ENCODE measurements at regions not wholly inside any gene's neighbourhood (a gene's known extent, or its start where the extent isn't known, plus 50 kb on each side); places are given as distances from the start of the nearest gene placed in this dataset.
"Not testable (repeated sequence)": the region's sequence is repeated elsewhere in the genome, so short reads cannot be mapped to it uniquely, and the experiment has no call there.

DNA sequence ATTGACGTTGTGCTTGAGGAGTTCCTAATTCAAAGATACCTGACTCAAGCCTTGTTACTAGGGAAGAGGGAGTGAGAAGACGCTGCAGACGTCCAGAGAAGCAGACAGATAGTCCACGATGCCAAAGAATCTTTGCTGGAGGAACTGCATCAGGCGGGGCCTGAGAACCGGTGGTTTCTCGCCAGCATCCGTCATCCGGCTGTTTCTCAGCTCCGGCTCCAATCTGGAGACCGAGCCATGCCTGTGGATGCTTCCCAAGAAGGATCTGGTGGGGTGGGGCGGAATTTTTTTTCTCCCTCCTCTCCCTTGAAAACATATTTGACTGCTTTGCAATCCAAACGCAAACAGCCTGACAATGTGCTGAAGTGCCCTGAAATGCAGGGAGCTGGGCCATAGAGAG, 125.8 kb upstream of the SRSF6 start:
- H3K27ac Mint-ChIP-seq: no peak overlapping the region
- H3K4me1 Mint-ChIP-seq: no peaks in the 10 kb centered on the region
- peaks cover 16% of the 10 kb centered on the region for H3K9me3 Mint-ChIP-seq
- no peaks in the 10 kb centered on the region for H3K27me3 Mint-ChIP-seq (ENCODE audit: low read depth)
- no peaks in the 10 kb centered on the region for H3K36me3 Mint-ChIP-seq (ENCODE audit: low read depth)
- no peak overlapping the region for H3K4me3 Mint-ChIP-seq
- TF ChIP-seq, protein P1, sequence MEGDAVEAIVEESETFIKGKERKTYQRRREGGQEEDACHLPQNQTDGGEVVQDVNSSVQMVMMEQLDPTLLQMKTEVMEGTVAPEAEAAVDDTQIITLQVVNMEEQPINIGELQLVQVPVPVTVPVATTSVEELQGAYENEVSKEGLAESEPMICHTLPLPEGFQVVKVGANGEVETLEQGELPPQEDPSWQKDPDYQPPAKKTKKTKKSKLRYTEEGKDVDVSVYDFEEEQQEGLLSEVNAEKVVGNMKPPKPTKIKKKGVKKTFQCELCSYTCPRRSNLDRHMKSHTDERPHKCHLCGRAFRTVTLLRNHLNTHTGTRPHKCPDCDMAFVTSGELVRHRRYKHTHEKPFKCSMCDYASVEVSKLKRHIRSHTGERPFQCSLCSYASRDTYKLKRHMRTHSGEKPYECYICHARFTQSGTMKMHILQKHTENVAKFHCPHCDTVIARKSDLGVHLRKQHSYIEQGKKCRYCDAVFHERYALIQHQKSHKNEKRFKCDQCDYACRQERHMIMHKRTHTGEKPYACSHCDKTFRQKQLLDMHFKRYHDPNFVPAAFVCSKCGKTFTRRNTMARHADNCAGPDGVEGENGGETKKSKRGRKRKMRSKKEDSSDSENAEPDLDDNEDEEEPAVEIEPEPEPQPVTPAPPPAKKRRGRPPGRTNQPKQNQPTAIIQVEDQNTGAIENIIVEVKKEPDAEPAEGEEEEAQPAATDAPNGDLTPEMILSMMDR (IDR thresholded peaks at IDR 0.05; ENCODE audit: unreplicated experiment in 3 of 3): no peak

DNA sequence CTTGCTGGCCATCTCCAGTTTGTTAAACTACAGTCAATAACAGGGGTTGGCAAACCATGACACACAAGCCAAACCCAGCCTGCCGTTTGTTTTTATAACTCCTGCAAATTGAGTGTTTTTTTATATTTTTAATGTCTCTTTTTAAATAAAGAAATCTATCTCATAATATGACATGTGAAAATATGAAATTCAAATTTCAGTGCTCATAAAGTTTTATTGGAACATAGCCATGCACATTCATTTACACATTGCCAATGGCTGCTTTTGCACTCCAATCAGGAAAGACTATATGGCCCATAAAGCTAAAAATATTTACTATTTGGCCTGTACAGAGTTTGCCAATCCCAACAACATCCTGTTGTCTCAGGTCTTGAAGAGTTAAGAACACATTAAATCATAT, 129.0 kb upstream of the SRSF6 start:
- Mint-ChIP-seq H3K27me3 (ENCODE audit: low read depth) (no peaks in the 10 kb centered on the region), H3K36me3 (ENCODE audit: low read depth) (no peaks in the 10 kb centered on the region), H3K27ac (no peak overlapping the region)

GRCh38 chr20:43327234-43327633, 130.5 kb upstream of the SRSF6 start:
- not testable (repeated sequence) for H3K36me3 Mint-ChIP-seq (ENCODE audit: low read depth); H3K9me3 Mint-ChIP-seq; H3K4me1 Mint-ChIP-seq; H3K27me3 Mint-ChIP-seq (ENCODE audit: low read depth); H3K4me3 Mint-ChIP-seq; H3K27ac Mint-ChIP-seq

More for the DNA sequence above, 129.0 kb upstream of the SRSF6 start:
- peaks cover 4% of the 10 kb centered on the region for H3K9me3 Mint-ChIP-seq
- no peaks in the 10 kb centered on the region for H3K4me1 Mint-ChIP-seq
- H3K4me3 Mint-ChIP-seq: no peak overlapping the region
- TF ChIP-seq, protein P1 (IDR thresholded peaks at IDR 0.05; ENCODE audit: unreplicated experiment in 3 of 3): no peak

- peaks cover 6% of the 10 kb centered on the region for H3K4me1 Mint-ChIP-seq
- H3K36me3 Mint-ChIP-seq (ENCODE audit: low read depth): no peaks in the 10 kb centered on the region
- H3K9me3 Mint-ChIP-seq: no peaks in the 10 kb centered on the region
- H3K4me3 Mint-ChIP-seq: no peak overlapping the region
- no peaks in the 10 kb centered on the region for H3K27me3 Mint-ChIP-seq (ENCODE audit: low read depth)
- TF ChIP-seq, protein P1 (IDR thresholded peaks at IDR 0.05; ENCODE audit: unreplicated experiment in 3 of 3): no peak
- no peak overlapping the region for H3K27ac Mint-ChIP-seq
Observed at GRCh38 chr20:43325926-43326325, 131.8 kb upstream of the SRSF6 start.

- H3K4me1 Mint-ChIP-seq: peaks cover 6% of the 10 kb centered on the region
- TF ChIP-seq, protein P1 (IDR thresholded peaks at IDR 0.05; ENCODE audit: unreplicated experiment in 3 of 3): no peak
- no peaks in the 10 kb centered on the region for H3K36me3 Mint-ChIP-seq (ENCODE audit: low read depth)
- H3K27ac Mint-ChIP-seq: no peak overlapping the region
- H3K27me3 Mint-ChIP-seq (ENCODE audit: low read depth): peaks cover 4% of the 10 kb centered on the region
- H3K9me3 Mint-ChIP-seq: no peaks in the 10 kb centered on the region
- H3K4me3 Mint-ChIP-seq: no peak overlapping the region
Observed at GRCh38 chr20:43323592-43323991, 133.9 kb upstream of the PTPRT start.

DNA sequence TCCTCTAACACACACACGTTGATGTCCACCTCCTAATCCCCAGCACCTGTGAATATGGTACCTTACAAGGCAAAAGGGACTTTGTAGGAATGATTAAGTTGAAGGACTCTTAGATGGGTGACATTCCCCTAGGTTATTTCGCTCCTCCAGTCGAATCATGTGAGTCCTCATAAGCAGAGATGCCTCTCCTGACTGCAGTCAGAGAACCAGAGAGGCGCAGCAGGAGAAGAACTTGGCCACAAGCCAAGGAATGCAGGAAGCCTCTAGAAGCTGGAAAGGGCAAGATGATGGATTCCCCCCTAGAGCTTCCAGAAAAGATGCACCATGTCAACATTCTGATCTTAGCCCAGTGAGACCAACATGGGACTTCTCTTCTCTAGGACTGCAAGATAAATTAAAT, 133.1 kb upstream of the PTPRT start:
- Mint-ChIP-seq H3K4me1 (peaks cover 6% of the 10 kb centered on the region), H3K27me3 (ENCODE audit: low read depth) (peaks cover 4% of the 10 kb centered on the region), H3K9me3 (no peaks in the 10 kb centered on the region), H3K27ac (no peak overlapping the region), H3K36me3 (ENCODE audit: low read depth) (no peaks in the 10 kb centered on the region), H3K4me3 (no peak overlapping the region)
- TF ChIP-seq, protein P1 (IDR thresholded peaks at IDR 0.05; ENCODE audit: unreplicated experiment in 3 of 3): no peak
